ENCODE measurements at regions not wholly inside any gene's neighbourhood (a gene's known extent, or its start where the extent isn't known, plus 50 kb on each side); places are given as distances from the start of the nearest gene placed in this dataset.
"Not testable (repeated sequence)": the region's sequence is repeated elsewhere in the genome, so short reads cannot be mapped to it uniquely, and the experiment has no call there.

DNA sequence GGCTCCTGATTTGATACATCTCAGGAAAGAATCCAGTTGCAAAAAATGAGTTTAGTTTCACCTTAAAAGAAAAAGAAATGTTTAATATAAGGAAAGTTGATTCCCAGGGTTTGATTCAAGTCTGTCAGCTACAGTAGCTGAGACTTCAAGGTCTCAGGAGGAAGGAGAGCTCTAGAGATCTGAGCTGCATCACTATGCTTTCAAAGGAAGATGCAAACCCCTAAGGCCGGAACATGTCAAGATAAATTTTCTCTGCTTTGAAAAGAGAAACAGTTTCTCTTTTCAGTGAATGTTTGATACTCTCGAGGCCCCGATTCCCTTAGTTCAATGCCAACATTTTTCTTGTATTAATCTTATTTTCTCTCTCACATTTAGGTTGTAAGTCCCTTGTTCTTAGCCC, 128.6 kb downstream of the RGPD3 start:
- no peak overlapping the region for H3K4me3 ChIP-seq (ENCODE audit: low read depth, low read length)
- TF ChIP-seq, protein P1, sequence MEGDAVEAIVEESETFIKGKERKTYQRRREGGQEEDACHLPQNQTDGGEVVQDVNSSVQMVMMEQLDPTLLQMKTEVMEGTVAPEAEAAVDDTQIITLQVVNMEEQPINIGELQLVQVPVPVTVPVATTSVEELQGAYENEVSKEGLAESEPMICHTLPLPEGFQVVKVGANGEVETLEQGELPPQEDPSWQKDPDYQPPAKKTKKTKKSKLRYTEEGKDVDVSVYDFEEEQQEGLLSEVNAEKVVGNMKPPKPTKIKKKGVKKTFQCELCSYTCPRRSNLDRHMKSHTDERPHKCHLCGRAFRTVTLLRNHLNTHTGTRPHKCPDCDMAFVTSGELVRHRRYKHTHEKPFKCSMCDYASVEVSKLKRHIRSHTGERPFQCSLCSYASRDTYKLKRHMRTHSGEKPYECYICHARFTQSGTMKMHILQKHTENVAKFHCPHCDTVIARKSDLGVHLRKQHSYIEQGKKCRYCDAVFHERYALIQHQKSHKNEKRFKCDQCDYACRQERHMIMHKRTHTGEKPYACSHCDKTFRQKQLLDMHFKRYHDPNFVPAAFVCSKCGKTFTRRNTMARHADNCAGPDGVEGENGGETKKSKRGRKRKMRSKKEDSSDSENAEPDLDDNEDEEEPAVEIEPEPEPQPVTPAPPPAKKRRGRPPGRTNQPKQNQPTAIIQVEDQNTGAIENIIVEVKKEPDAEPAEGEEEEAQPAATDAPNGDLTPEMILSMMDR (conservative IDR thresholded peaks at IDR 0.05; ENCODE audit: low read depth, low read length), result no peak
- no peak for DNase-seq (ENCODE audit: low read depth)

DNA sequence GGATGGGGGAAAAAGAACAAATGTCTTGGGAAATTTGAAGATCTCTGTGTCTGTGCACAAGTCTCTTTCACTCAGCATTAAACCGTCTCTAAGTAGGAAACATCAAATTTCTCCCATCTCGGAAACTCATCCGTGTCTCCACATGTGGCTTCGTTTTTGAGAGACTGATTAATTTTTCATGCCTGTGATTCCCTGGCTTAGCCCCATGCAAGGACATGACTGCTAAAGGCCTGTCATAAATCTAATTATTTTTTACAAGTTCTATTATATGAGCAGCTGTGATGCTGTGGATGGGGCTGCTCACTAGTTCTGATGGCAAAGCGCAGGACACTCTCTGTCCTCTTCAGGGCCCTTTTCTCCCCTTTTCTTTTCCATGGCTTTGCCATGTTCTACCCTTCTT, 129.1 kb downstream of the RGPD3 start:
- H3K4me3 ChIP-seq (ENCODE audit: low read depth, low read length), result no peak overlapping the region
- TF ChIP-seq, protein P1 (conservative IDR thresholded peaks at IDR 0.05; ENCODE audit: low read depth, low read length), result no peak
- DNase-seq (ENCODE audit: low read depth), result no peak

DNA sequence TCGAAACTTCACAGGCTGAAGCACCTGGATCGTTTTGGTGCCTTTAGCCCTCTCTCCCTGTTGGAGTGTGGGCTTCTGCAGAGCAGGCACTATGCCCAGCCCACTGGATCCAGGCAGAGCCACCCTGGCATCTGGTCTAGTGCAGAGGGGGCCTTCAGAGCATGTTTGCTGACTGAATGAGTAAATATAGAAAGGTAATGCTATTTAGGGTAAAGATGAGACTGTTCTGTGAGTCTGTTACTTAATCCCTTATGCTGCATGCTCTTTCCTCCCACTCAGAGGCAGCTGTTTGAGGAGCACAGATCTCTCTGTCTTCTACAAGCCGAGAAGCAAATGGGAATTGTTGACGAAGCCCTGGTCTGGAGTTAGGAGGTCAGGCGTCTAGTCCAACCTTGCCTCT, 130.2 kb downstream of the RGPD3 start:
- no peak overlapping the region for H3K4me3 ChIP-seq (ENCODE audit: low read depth, low read length)
- TF ChIP-seq, protein P1 (conservative IDR thresholded peaks at IDR 0.05; ENCODE audit: low read depth, low read length), result no peak
- DNase-seq (ENCODE audit: low read depth), result no peak

DNA sequence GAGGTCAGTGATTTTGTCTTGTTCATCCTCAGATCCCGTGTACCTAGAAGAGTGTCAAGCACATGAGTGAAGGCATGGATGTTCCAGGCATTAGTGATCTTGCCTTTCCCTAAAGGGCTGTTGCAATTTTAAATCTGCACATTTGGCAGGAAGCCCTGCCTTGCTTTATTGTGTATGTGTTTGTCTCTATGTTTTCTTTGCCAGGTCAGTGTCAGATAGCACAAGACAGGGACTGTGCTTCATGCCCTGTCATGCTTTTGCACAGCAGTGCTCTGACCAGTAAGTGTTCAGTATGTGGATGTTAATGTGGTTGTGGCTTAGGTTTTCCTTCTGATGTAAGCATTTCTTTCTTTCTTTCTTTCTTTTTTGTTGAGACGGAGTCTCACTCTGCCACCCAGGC, 131.5 kb downstream of the RGPD3 start:
- no peak overlapping the region for H3K4me3 ChIP-seq (ENCODE audit: low read depth, low read length)
- TF ChIP-seq, protein P1 (conservative IDR thresholded peaks at IDR 0.05; ENCODE audit: low read depth, low read length), result no peak
- no peak for DNase-seq (ENCODE audit: low read depth)

DNA sequence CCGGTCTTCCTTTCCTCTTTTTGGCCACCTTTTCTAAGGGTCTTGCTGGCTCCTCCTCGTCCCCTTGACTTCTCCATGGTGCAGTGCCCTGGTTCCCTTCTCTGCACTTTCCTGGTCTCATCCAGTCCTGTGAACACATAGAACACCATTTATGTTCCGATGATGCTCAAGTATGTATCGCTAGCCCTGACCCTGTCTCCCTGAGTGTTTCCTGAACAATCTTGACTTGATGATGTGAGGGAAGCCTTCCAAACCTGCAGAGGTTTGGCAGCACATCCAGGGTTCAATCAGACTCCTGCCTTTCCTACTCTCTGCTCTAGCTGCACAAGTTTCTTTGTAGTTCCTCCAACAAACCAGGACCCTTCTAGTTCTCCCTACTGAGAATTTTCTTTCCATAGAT, 132.1 kb downstream of the RGPD3 start:
- no peak overlapping the region for H3K4me3 ChIP-seq (ENCODE audit: low read depth, low read length)
- no peak for DNase-seq (ENCODE audit: low read depth)
- TF ChIP-seq, protein P1 (conservative IDR thresholded peaks at IDR 0.05; ENCODE audit: low read depth, low read length), result no peak

DNA sequence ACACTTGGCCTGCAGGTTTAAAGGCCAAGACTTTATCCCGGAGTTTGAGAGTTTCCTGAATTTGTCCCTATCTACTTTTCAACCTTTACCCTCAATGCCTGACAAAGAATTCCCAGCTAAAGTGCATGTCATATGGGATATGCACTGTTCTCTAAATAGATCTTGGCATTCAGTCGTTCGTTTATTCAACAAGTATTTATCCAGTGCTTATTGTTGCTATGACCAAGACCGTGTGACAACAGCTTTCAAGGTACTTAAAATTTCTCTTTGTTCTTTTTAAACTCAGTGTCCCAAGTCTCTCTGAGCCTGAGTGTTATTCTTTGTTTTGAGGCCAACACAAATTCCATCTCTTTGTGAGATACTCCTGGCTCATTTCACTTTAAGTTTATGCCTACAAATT, 133.4 kb downstream of the RGPD3 start:
- DNase-seq (ENCODE audit: low read depth), result no peak
- TF ChIP-seq, protein P1 (conservative IDR thresholded peaks at IDR 0.05; ENCODE audit: low read depth, low read length), result no peak
- H3K4me3 ChIP-seq (ENCODE audit: low read depth, low read length), result no peak overlapping the region

DNA sequence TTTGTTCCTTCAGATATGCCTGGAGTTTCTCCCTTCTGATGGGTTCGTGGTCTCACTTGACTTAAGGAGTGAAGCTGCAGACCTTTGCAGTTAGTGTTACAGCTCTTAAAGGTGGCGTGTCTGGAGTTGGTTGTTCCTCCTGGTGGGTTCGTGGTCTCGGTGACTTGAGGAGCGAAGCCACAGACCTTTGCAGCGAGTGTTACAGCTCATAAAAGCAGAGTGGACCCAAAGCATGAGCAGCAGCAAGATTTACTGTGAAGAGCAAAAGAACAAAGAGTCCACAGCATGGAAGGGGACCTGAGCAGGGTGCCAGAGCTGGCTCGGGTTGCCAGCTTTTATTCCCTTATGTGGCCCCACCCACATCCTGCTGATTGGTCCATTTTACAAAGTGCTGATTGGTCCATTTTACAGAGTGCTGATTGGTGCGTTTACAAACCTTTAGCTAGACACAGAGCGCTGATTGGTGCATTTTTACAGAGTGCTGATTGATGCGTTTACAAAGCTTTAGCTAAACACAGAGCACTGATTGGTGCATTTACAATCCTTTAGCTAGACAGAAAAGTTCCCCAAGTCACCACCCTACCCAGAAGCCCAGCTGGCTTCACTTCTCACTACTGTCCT, 134.8 kb downstream of the RGPD3 start:
- DNase-seq (ENCODE audit: low read depth), result not testable (repeated sequence)

More for the DNA sequence above, 134.8 kb downstream of the RGPD3 start:
- not testable (repeated sequence) for H3K4me3 ChIP-seq (ENCODE audit: low read depth, low read length)
